AG09319 (cell line): ENCODE measurements at regions not wholly inside any gene's neighbourhood (a gene's known extent, or its start where the extent isn't known, plus 50 kb on each side); places are given as distances from the start of the nearest gene placed in this dataset.
"Not testable (repeated sequence)": the region's sequence is repeated elsewhere in the genome, so short reads cannot be mapped to it uniquely, and the experiment has no call there.

Experiments used
- DNase-seq: peaks from one replicate; pipeline ENCODE4 v3.0.0-alpha.2; 2010; ENCODE audit warnings: low read depth; ENCODE audit errors: extremely low read depth
- CTCF ChIP-seq: IDR thresholded peaks from 2 replicates; pipeline ENCODE4 v1.5.1; 2011; ENCODE audit warnings: low read depth, mild to moderate bottlenecking, inconsistent platforms, low read length, moderate library complexity

GRCh38 chr6:78701407-78701806, 165.9 kb upstream of the IRAK1BP1 start:
- DNase-seq: no peak
- TF ChIP-seq CTCF: no peak

- DNase-seq: no peak
- no peak for TF ChIP-seq CTCF
These were observed 158.3 kb upstream of the IRAK1BP1 start for GRCh38 chr6:78709021-78709420.

GRCh38 chr6:78713564-78713963, 153.8 kb upstream of the IRAK1BP1 start:
- DNase-seq: no peak

GRCh38 chr6:78744144-78744543, 123.2 kb upstream of the IRAK1BP1 start:
- TF ChIP-seq CTCF: no peak
- no peak for DNase-seq

More at GRCh38 chr6:78713564-78713963, 153.8 kb upstream of the IRAK1BP1 start:
- no peak for TF ChIP-seq CTCF

GRCh38 chr6:78746457-78746856, 120.9 kb upstream of the IRAK1BP1 start:
- no peak for DNase-seq
- TF ChIP-seq CTCF: no peak

GRCh38 chr6:78749326-78749725, 118.0 kb upstream of the IRAK1BP1 start:
- no peak for DNase-seq
- no peak for TF ChIP-seq CTCF

GRCh38 chr6:78758297-78758798, 109.0 kb upstream of the IRAK1BP1 start:
- DNase-seq: not testable (repeated sequence)

GRCh38 chr6:78768271-78768670, 99.1 kb upstream of the IRAK1BP1 start:
- no peak for TF ChIP-seq CTCF

More at GRCh38 chr6:78768271-78768670, 99.1 kb upstream of the IRAK1BP1 start:
- DNase-seq: no peak
